HL-60 (cell line): ENCODE measurements at regions not wholly inside any gene's neighbourhood (a gene's known extent, or its start where the extent isn't known, plus 50 kb on each side); places are given as distances from the start of the nearest gene placed in this dataset.

ENCODE experiments used
- DNase-seq, 2 experiments: peaks; one replicate each; pipeline ENCODE4 v3.0.0-alpha.2; 2010 to 2020; ENCODE audit warnings: low read depth in 1 of 2, low spot score in 1 of 2
- H3K27ac ChIP-seq: fragments of 250-450 bp; sonication (Bioruptor Pico); replicated peaks from 2 replicates; pipeline ENCODE4 v1.5.1; 2020; ENCODE audit warnings: mild to moderate bottlenecking, moderate library complexity
- H3K27me3 ChIP-seq: fragments of 250-450 bp; sonication (Bioruptor Pico); 2 replicates; pipeline ENCODE4 v1.5.1; 2021; ENCODE audit warnings: mild to moderate bottlenecking, moderate library complexity; ENCODE audit not compliant: insufficient read depth, poor library complexity, severe bottlenecking
- H3K4me3 ChIP-seq: replicated peaks from 2 replicates; pipeline ENCODE4 v1.5.1; 2011; ENCODE audit warnings: mild to moderate bottlenecking, control low read depth, low read length; ENCODE audit not compliant: insufficient read depth
- CTCF ChIP-seq: IDR thresholded peaks from one replicate; pipeline ENCODE4 v1.5.1; 2011; ENCODE audit warnings: low read length, control low read depth, inconsistent platforms; ENCODE audit not compliant: insufficient read depth
- GABPA ChIP-seq: IDR thresholded peaks from 2 replicates; pipeline ENCODE4 v1.6.1; 2012; ENCODE audit warnings: low read depth
- POLR2AphosphoS5 ChIP-seq: IDR thresholded peaks from 2 replicates; pipeline ENCODE4 v1.6.1; 2012; ENCODE audit warnings: low read depth
- SPI1 ChIP-seq: IDR thresholded peaks from 2 replicates; pipeline ENCODE4 v1.6.1; 2012; ENCODE audit warnings: low read depth, mild to moderate bottlenecking, borderline replicate concordance
- TF ChIP-seq, protein P1 (sequence below): IDR thresholded peaks from 2 replicates; pipeline ENCODE4 v1.6.1; 2012; ENCODE audit warnings: low read depth; ENCODE audit not compliant: insufficient replicate concordance

- no peak for TF ChIP-seq GABPA
- TF ChIP-seq POLR2AphosphoS5 = no peak
- TF ChIP-seq SPI1 = no peak
- TF ChIP-seq, protein P1, sequence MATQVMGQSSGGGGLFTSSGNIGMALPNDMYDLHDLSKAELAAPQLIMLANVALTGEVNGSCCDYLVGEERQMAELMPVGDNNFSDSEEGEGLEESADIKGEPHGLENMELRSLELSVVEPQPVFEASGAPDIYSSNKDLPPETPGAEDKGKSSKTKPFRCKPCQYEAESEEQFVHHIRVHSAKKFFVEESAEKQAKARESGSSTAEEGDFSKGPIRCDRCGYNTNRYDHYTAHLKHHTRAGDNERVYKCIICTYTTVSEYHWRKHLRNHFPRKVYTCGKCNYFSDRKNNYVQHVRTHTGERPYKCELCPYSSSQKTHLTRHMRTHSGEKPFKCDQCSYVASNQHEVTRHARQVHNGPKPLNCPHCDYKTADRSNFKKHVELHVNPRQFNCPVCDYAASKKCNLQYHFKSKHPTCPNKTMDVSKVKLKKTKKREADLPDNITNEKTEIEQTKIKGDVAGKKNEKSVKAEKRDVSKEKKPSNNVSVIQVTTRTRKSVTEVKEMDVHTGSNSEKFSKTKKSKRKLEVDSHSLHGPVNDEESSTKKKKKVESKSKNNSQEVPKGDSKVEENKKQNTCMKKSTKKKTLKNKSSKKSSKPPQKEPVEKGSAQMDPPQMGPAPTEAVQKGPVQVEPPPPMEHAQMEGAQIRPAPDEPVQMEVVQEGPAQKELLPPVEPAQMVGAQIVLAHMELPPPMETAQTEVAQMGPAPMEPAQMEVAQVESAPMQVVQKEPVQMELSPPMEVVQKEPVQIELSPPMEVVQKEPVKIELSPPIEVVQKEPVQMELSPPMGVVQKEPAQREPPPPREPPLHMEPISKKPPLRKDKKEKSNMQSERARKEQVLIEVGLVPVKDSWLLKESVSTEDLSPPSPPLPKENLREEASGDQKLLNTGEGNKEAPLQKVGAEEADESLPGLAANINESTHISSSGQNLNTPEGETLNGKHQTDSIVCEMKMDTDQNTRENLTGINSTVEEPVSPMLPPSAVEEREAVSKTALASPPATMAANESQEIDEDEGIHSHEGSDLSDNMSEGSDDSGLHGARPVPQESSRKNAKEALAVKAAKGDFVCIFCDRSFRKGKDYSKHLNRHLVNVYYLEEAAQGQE = no peak
- no peak for TF ChIP-seq CTCF
- Histone ChIP-seq H3K27ac (no peak overlapping the region), H3K4me3 (no peak overlapping the region), H3K27me3 (no peaks in the 10 kb centered on the region)
- DNase-seq = no peak
Observed at GRCh38 chr12:73950507-73950906, 587.1 kb upstream of the ATXN7L3B start.

GRCh38 chr12:73951956-73952703 is 585.5 kb upstream of the ATXN7L3B start:
- DNase-seq = no peak
- Histone ChIP-seq H3K4me3 (no peak overlapping the region), H3K27ac (no peak overlapping the region), H3K27me3 (no peaks in the 10 kb centered on the region)
- TF ChIP-seq GABPA = no peak
- no peak for TF ChIP-seq SPI1
- TF ChIP-seq POLR2AphosphoS5 = no peak
- no peak for TF ChIP-seq CTCF
- TF ChIP-seq, protein P1 = no peak

DNA sequence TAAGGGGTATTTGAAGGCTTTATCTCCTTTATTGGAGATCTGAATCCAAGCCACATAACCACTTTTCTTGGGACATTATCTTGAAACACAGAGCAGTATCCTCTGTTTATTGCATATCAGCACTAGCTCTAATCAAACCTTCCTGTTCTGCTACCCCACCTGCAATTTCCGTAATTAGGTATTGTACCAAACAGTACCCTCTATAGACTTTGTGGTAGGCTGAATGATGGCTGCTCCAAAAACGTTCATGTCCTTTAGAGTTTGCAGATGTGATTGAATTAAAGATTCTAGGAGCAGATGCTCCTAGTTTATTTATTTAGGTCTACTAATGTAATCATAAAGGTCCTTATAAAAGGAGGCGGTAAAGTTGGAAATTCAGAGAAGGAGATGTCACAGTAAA is 573.0 kb upstream of the ATXN7L3B start:
- no peak for TF ChIP-seq CTCF
- TF ChIP-seq, protein P1 = no peak
- TF ChIP-seq POLR2AphosphoS5 = no peak
- TF ChIP-seq SPI1 = no peak
- no peak for TF ChIP-seq GABPA
- no peak for DNase-seq
- no peaks in the 10 kb centered on the region for H3K27me3 ChIP-seq

More for the DNA sequence above, 573.0 kb upstream of the ATXN7L3B start:
- H3K4me3 ChIP-seq = no peak overlapping the region
- H3K27ac ChIP-seq = no peak overlapping the region
